Neuronal stem cell (in vitro differentiated cells): ENCODE measurements at regions not wholly inside any gene's neighbourhood (a gene's known extent, or its start where the extent isn't known, plus 50 kb on each side); places are given as distances from the start of the nearest gene placed in this dataset.

Experiments
- DNase-seq: peaks from one replicate; pipeline ENCODE4 v3.0.0-alpha.2; 2013; ENCODE audit warnings: low spot score
- H2AFZ ChIP-seq: one replicate; pipeline ENCODE4 v1.6.1; 2013; ENCODE audit warnings: mild to moderate bottlenecking, low read length, inconsistent platforms
- H2AK5ac ChIP-seq: 2 replicates; pipeline ENCODE4 v1.6.1; 2013; ENCODE audit warnings: low read depth, mild to moderate bottlenecking, inconsistent platforms, low read length, moderate library complexity, mixed read lengths
- H2BK120ac ChIP-seq: 2 replicates; pipeline ENCODE4 v1.6.1; 2013; ENCODE audit warnings: low read depth, mild to moderate bottlenecking, inconsistent platforms, low read length, moderate library complexity, mixed read lengths
- H2BK12ac ChIP-seq: one replicate; pipeline ENCODE4 v1.6.1; 2013; ENCODE audit warnings: low read length, inconsistent platforms
- H2BK15ac ChIP-seq: 2 replicates; pipeline ENCODE4 v1.6.1; 2013; ENCODE audit warnings: mild to moderate bottlenecking, low read length, inconsistent platforms, mixed read lengths
- H2BK5ac ChIP-seq: one replicate; pipeline ENCODE4 v1.6.1; 2013; ENCODE audit warnings: inconsistent platforms, mild to moderate bottlenecking, low read length, moderate library complexity
- H3K14ac ChIP-seq: one replicate; pipeline ENCODE4 v1.6.1; 2013; ENCODE audit warnings: low read length, inconsistent platforms
- H3K18ac ChIP-seq: 2 replicates; pipeline ENCODE4 v1.6.1; 2013; ENCODE audit warnings: low read length, inconsistent platforms
- H3K23ac ChIP-seq: 2 replicates; pipeline ENCODE4 v1.6.1; 2013; ENCODE audit warnings: low read depth, mild to moderate bottlenecking, mixed read lengths, low read length, inconsistent platforms; ENCODE audit not compliant: poor library complexity
- H3K27ac ChIP-seq: replicated peaks from 3 replicates; pipeline ENCODE4 v1.5.1; 2013; ENCODE audit warnings: low read length, inconsistent platforms
- H3K27me3 ChIP-seq, 3 experiments: 2 replicates each; pipeline ENCODE4 v1.6.1; 2013; ENCODE audit warnings: low read length in 3 of 3, mild to moderate bottlenecking in 2 of 3, inconsistent platforms in 1 of 3, low read depth in 1 of 3, mixed read lengths in 1 of 3, moderate library complexity in 1 of 3; ENCODE audit not compliant: control insufficient read depth in 3 of 3, insufficient read depth in 3 of 3
- H3K36me3 ChIP-seq, 2 donors: replicated peaks in 1 of 2; 2 replicates each; pipeline ENCODE4 v1.6.1; 2013; ENCODE audit warnings: low read length in 2 of 2; ENCODE audit not compliant: control insufficient read depth in 2 of 2, insufficient read depth in 2 of 2
- H3K4ac ChIP-seq: 2 replicates; pipeline ENCODE4 v1.6.1; 2013; ENCODE audit warnings: inconsistent platforms, mild to moderate bottlenecking, low read length, moderate library complexity
- H3K4me1 ChIP-seq, 2 donors: 1 replicate in 1 of 2; 2 replicates in 1 of 2; pipeline ENCODE4 v1.6.1; 2013; ENCODE audit warnings: low read length in 2 of 2, low read depth in 1 of 2; ENCODE audit not compliant: control insufficient read depth in 2 of 2, insufficient read depth in 1 of 2
- H3K4me2 ChIP-seq: one replicate; pipeline ENCODE4 v1.6.1; 2013; ENCODE audit warnings: mild to moderate bottlenecking, low read length, inconsistent platforms; ENCODE audit not compliant: insufficient read depth, poor library complexity, severe bottlenecking
- H3K4me3 ChIP-seq, 2 donors: 2 replicates each; pipeline ENCODE4 v1.5.1; 2013; ENCODE audit warnings: low read length in 2 of 2, mild to moderate bottlenecking in 2 of 2, inconsistent platforms in 1 of 2, moderate library complexity in 1 of 2
- H3K79me1 ChIP-seq: one replicate; pipeline ENCODE4 v1.6.1; 2013; ENCODE audit warnings: low read depth, mild to moderate bottlenecking, inconsistent platforms, low read length, moderate library complexity
- H3K9ac ChIP-seq: one replicate; pipeline ENCODE4 v1.6.1; 2013; ENCODE audit warnings: mild to moderate bottlenecking, low read depth, low read length, inconsistent platforms; ENCODE audit not compliant: poor library complexity
- H3K9me3 ChIP-seq, 2 donors: replicated peaks in 1 of 2; 2 replicates each; pipeline versions ENCODE3 to v1.6.1; 2013; ENCODE audit warnings: low read length in 2 of 2, mild to moderate bottlenecking in 2 of 2, inconsistent platforms in 1 of 2, low read depth in 1 of 2, mixed read lengths in 1 of 2, moderate library complexity in 1 of 2; ENCODE audit not compliant: control insufficient read depth in 2 of 2, insufficient read depth in 1 of 2
- H4K8ac ChIP-seq: one replicate; pipeline ENCODE4 v1.6.1; 2013; ENCODE audit warnings: low read depth, mild to moderate bottlenecking, inconsistent platforms, low read length, moderate library complexity
- H4K91ac ChIP-seq: one replicate; pipeline ENCODE4 v1.6.1; 2013; ENCODE audit warnings: low read length, low read depth, mild to moderate bottlenecking, inconsistent platforms; ENCODE audit not compliant: poor library complexity
- WGBS, 2 donors: extraction: QIAGEN DNeasy Blood & Tissue Kit; methylation state at CpG; one replicate each; pipeline ENCODE4 v1.1.7; 2013; ENCODE audit warnings: missing lambda C conversion rate in 2 of 2, mixed read lengths in 1 of 2; ENCODE audit not compliant: insufficient read length in 2 of 2, insufficient replicate concordance in 1 of 2; ENCODE audit errors: extremely low coverage in 2 of 2; 5-methylcytosine and 5-hydroxymethylcytosine counted together

- Histone ChIP-seq H3K4me3 (no peak overlapping the region), H3K9ac (no peak overlapping the region), H3K9me3 (no peaks in the 10 kb centered on the region), H3K79me1 (no peaks in the 10 kb centered on the region), H2BK15ac (no peak overlapping the region), H3K27me3 (no peaks in the 10 kb centered on the region), H4K8ac (no peak overlapping the region), H3K36me3 (no peaks in the 10 kb centered on the region), H2BK120ac (no peak overlapping the region), H2BK5ac (no peak overlapping the region), H4K91ac (no peak overlapping the region), H3K23ac (no peak overlapping the region), H3K4me1 (no peaks in the 10 kb centered on the region), H3K14ac (no peak overlapping the region), H3K27ac (no peak overlapping the region), H3K18ac (no peak overlapping the region), H2AK5ac (no peak overlapping the region), H2BK12ac (no peak overlapping the region), H2AFZ (no peak overlapping the region), H3K4me2 (no peak overlapping the region), H3K4ac (no peak overlapping the region)
- no peak for DNase-seq
Measured at GRCh38 chr18:50466634-50467033, 91.8 kb downstream of the SKA1 start.

GRCh38 chr18:50468807-50469206 lies 91.1 kb upstream of the MAPK4 start:
- H2AK5ac ChIP-seq: no peak overlapping the region
- no peak overlapping the region for H3K4me2 ChIP-seq
- H2BK5ac ChIP-seq: no peak overlapping the region
- no peak overlapping the region for H3K9ac ChIP-seq
- no peaks in the 10 kb centered on the region for H3K36me3 ChIP-seq
- peaks cover 0 to 8% (median 0%) of the 10 kb centered on the region in 3 experiments for H3K27me3 ChIP-seq
- no peak overlapping the region for H3K23ac ChIP-seq
- DNase-seq: no peak
- H2BK15ac ChIP-seq: no peak overlapping the region
- H2BK120ac ChIP-seq: no peak overlapping the region
- no peak overlapping the region for H4K8ac ChIP-seq
- no peaks in the 10 kb centered on the region for H3K79me1 ChIP-seq
- no peak overlapping the region for H2AFZ ChIP-seq
- H2BK12ac ChIP-seq: no peak overlapping the region
- H3K4me1 ChIP-seq: no peaks in the 10 kb centered on the region
- H4K91ac ChIP-seq: no peak overlapping the region
- no peak overlapping the region for H3K4me3 ChIP-seq
- no peak overlapping the region for H3K27ac ChIP-seq
- no CpG with 5 or more reads among the region's 2 CpGs for WGBS, 2 donors
- H3K14ac ChIP-seq: no peak overlapping the region
- H3K4ac ChIP-seq: no peak overlapping the region
- H3K9me3 ChIP-seq: no peaks in the 10 kb centered on the region
- H3K18ac ChIP-seq: no peak overlapping the region

- WGBS, 2 donors: no CpG with 5 or more reads among the region's 6 CpGs
Measured at GRCh38 chr18:50469380-50469781, 90.5 kb upstream of the MAPK4 start.

GRCh38 chr18:50472941-50473340 lies 86.9 kb upstream of the MAPK4 start:
- H3K23ac ChIP-seq: no peak overlapping the region

More at GRCh38 chr18:50469380-50469781, 90.5 kb upstream of the MAPK4 start:
- no peak overlapping the region for H2BK120ac ChIP-seq
- H2BK15ac ChIP-seq: no peak overlapping the region
- no peak for DNase-seq
- no peaks in the 10 kb centered on the region for H3K9me3 ChIP-seq
- no peak overlapping the region for H2BK5ac ChIP-seq
- H3K23ac ChIP-seq: no peak overlapping the region
- H3K4ac ChIP-seq: no peak overlapping the region
- no peak overlapping the region for H4K91ac ChIP-seq
- no peak overlapping the region for H3K14ac ChIP-seq
- no peaks in the 10 kb centered on the region for H3K36me3 ChIP-seq
- no peaks in the 10 kb centered on the region for H3K79me1 ChIP-seq
- H3K4me3 ChIP-seq: no peak overlapping the region
- no peak overlapping the region for H3K9ac ChIP-seq
- H3K4me2 ChIP-seq: no peak overlapping the region
- H3K27ac ChIP-seq: no peak overlapping the region
- H3K27me3 ChIP-seq: peaks cover 0 to 9% (median 0%) of the 10 kb centered on the region in 3 experiments
- H3K18ac ChIP-seq: peak overlapping the region; percentile 51
- H2BK12ac ChIP-seq: no peak overlapping the region
- no peaks in the 10 kb centered on the region for H3K4me1 ChIP-seq
- H2AFZ ChIP-seq: no peak overlapping the region
- H4K8ac ChIP-seq: no peak overlapping the region
- no peak overlapping the region for H2AK5ac ChIP-seq

More at GRCh38 chr18:50472941-50473340, 86.9 kb upstream of the MAPK4 start:
- Histone ChIP-seq H3K27me3 (peaks cover 0 to 14% (median 0%) of the 10 kb centered on the region in 3 experiments), H3K4me1 (no peaks in the 10 kb centered on the region), H3K18ac (no peak overlapping the region), H4K8ac (no peak overlapping the region), H3K14ac (no peak overlapping the region), H3K9ac (no peak overlapping the region), H4K91ac (no peak overlapping the region), H2AFZ (no peak overlapping the region), H3K36me3 (no peaks in the 10 kb centered on the region), H3K27ac (no peak overlapping the region), H3K4me2 (no peak overlapping the region), H3K9me3 (no peaks in the 10 kb centered on the region), H2BK120ac (no peak overlapping the region), H3K79me1 (no peaks in the 10 kb centered on the region), H3K4ac (no peak overlapping the region), H2BK12ac (no peak overlapping the region), H2AK5ac (no peak overlapping the region), H2BK15ac (no peak overlapping the region), H3K4me3 (no peak overlapping the region), H2BK5ac (no peak overlapping the region)
- WGBS, 2 donors: no CpG with 5 or more reads among the region's 1 CpG
- no peak for DNase-seq
